H9 (cell line): ENCODE measurements at regions not wholly inside any gene's neighbourhood (a gene's known extent, or its start where the extent isn't known, plus 50 kb on each side); places are given as distances from the start of the nearest gene placed in this dataset.

ENCODE experiments used
- DNase-seq: peaks from one replicate; pipeline ENCODE4 v3.0.0-alpha.2; 2017
- H2AFZ ChIP-seq: one replicate; pipeline ENCODE4 v1.6.1; 2013; ENCODE audit warnings: mild to moderate bottlenecking, low read length, control low read depth, moderate library complexity
- H2AK5ac ChIP-seq: 2 replicates; pipeline ENCODE4 v1.6.1; 2013; ENCODE audit warnings: low read length, control low read depth, mixed read lengths; ENCODE audit not compliant: insufficient read length
- H2BK120ac ChIP-seq: one replicate; pipeline ENCODE4 v1.6.1; 2013; ENCODE audit warnings: low read depth, mild to moderate bottlenecking, low read length, control low read depth, inconsistent platforms; ENCODE audit not compliant: poor library complexity, severe bottlenecking
- H2BK12ac ChIP-seq: 2 replicates; pipeline ENCODE4 v1.6.1; 2013; ENCODE audit warnings: low read length, control low read depth, mixed read lengths, low read depth; ENCODE audit not compliant: insufficient read length
- H2BK15ac ChIP-seq: 2 replicates; pipeline ENCODE4 v1.6.1; 2013; ENCODE audit warnings: low read depth, low read length, control low read depth
- H2BK20ac ChIP-seq: one replicate; pipeline ENCODE4 v1.6.1; 2013; ENCODE audit warnings: low read depth, mild to moderate bottlenecking, low read length, control low read depth, inconsistent platforms; ENCODE audit not compliant: poor library complexity, severe bottlenecking
- H2BK5ac ChIP-seq: 2 replicates; pipeline ENCODE4 v1.6.1; 2013; ENCODE audit warnings: low read length, control low read depth, mixed read lengths; ENCODE audit not compliant: insufficient read length
- H3K14ac ChIP-seq: 2 replicates; pipeline ENCODE4 v1.6.1; 2013; ENCODE audit warnings: low read length, control low read depth; ENCODE audit not compliant: insufficient read depth
- H3K18ac ChIP-seq: 2 replicates; pipeline ENCODE4 v1.6.1; 2013; ENCODE audit warnings: low read depth, mild to moderate bottlenecking, mixed read lengths, low read length, control low read depth; ENCODE audit not compliant: insufficient read length
- H3K23ac ChIP-seq: 2 replicates; pipeline ENCODE4 v1.6.1; 2013; ENCODE audit warnings: low read length, control low read depth, mixed read lengths, low read depth; ENCODE audit not compliant: insufficient read length
- H3K23me2 ChIP-seq: 2 replicates; pipeline ENCODE4 v1.6.1; 2013; ENCODE audit warnings: low read depth, mild to moderate bottlenecking, mixed read lengths, low read length, control low read depth; ENCODE audit not compliant: insufficient read length, poor library complexity, severe bottlenecking
- H3K27ac ChIP-seq: 2 replicates; pipeline ENCODE4 v1.5.1; 2013; ENCODE audit warnings: low read length, control low read depth, mixed read lengths, low read depth; ENCODE audit not compliant: insufficient read length
- H3K27me3 ChIP-seq: 2 replicates; pipeline ENCODE4 v1.6.1; 2013; ENCODE audit warnings: low read length, control low read depth, inconsistent platforms; ENCODE audit not compliant: insufficient read depth
- H3K4ac ChIP-seq: 2 replicates; pipeline ENCODE4 v1.6.1; 2013; ENCODE audit warnings: low read depth, mild to moderate bottlenecking, control low read depth, inconsistent platforms, low read length, moderate library complexity
- H3K4me1 ChIP-seq: 2 replicates; pipeline ENCODE4 v1.6.1; 2013; ENCODE audit warnings: low read length, control low read depth, inconsistent platforms; ENCODE audit not compliant: insufficient read depth
- H3K4me2 ChIP-seq: 2 replicates; pipeline ENCODE4 v1.6.1; 2013; ENCODE audit warnings: low read length, control low read depth, mixed read lengths; ENCODE audit not compliant: insufficient read length, insufficient read depth
- H3K56ac ChIP-seq: 2 replicates; pipeline ENCODE4 v1.6.1; 2013; ENCODE audit warnings: low read depth, mild to moderate bottlenecking, mixed read lengths, low read length, control low read depth; ENCODE audit not compliant: insufficient read length
- H3K79me1 ChIP-seq: 2 replicates; pipeline ENCODE4 v1.6.1; 2013; ENCODE audit warnings: low read depth, mild to moderate bottlenecking, moderate library complexity, low read length, control low read depth, inconsistent platforms; ENCODE audit not compliant: insufficient read depth, poor library complexity, severe bottlenecking
- H3K79me2 ChIP-seq: 2 replicates; pipeline ENCODE4 v1.6.1; 2013; ENCODE audit warnings: low read length, control low read depth, inconsistent platforms; ENCODE audit not compliant: insufficient read depth
- H3K9ac ChIP-seq: 2 replicates; pipeline ENCODE4 v1.6.1; 2013; ENCODE audit warnings: low read length, control low read depth, mixed read lengths; ENCODE audit not compliant: insufficient read length; ENCODE audit errors: extremely low read depth
- H3K9me3 ChIP-seq: one replicate; pipeline ENCODE4 v1.6.1; 2013; ENCODE audit warnings: low read depth, low read length, inconsistent platforms; ENCODE audit not compliant: control insufficient read depth
- H3T11ph ChIP-seq: one replicate; pipeline ENCODE4 v1.6.1; 2013; ENCODE audit warnings: mild to moderate bottlenecking, low read length, control low read depth, inconsistent platforms
- H4K20me1 ChIP-seq: one replicate; pipeline ENCODE4 v1.6.1; 2013; ENCODE audit not compliant: control insufficient read depth, insufficient read length, insufficient read depth
- H4K5ac ChIP-seq: 2 replicates; pipeline ENCODE4 v1.6.1; 2013; ENCODE audit warnings: low read depth, mild to moderate bottlenecking, mixed read lengths, low read length, control low read depth; ENCODE audit not compliant: insufficient read length
- H4K8ac ChIP-seq: replicated peaks from 2 replicates; pipeline ENCODE4 v1.6.1; 2013; ENCODE audit warnings: low read length, control low read depth, mixed read lengths, low read depth; ENCODE audit not compliant: insufficient read length
- H4K91ac ChIP-seq: 2 replicates; pipeline ENCODE4 v1.6.1; 2013; ENCODE audit warnings: low read depth, mild to moderate bottlenecking, moderate library complexity, mixed read lengths, low read length, control low read depth; ENCODE audit not compliant: insufficient read length
- H3K27ac Mint-ChIP-seq, 3 experiments: 2 replicates in 2 of 3; 3 replicates in 1 of 3; pipeline ENCODE4 v1.8.0; 2020 to 2021; ENCODE audit warnings: mixed read lengths in 3 of 3, mild to moderate bottlenecking in 1 of 3, moderate library complexity in 1 of 3
- H3K27me3 Mint-ChIP-seq: 2 replicates; pipeline ENCODE4 v1.8.0; 2021; ENCODE audit warnings: low read depth, mild to moderate bottlenecking, moderate library complexity, mixed read lengths
- H3K36me3 Mint-ChIP-seq, 3 experiments: 2 replicates in 2 of 3; 3 replicates in 1 of 3; pipeline ENCODE4 v1.8.0; 2020 to 2021; ENCODE audit warnings: low read depth in 3 of 3, mixed read lengths in 3 of 3; ENCODE audit not compliant: insufficient read depth in 1 of 3
- H3K4me1 Mint-ChIP-seq, 2 experiments: 2 replicates each; pipeline ENCODE4 v1.8.0; 2020; ENCODE audit warnings: mixed read lengths in 2 of 2
- H3K4me3 Mint-ChIP-seq, 2 experiments: 2 replicates in 1 of 2; 3 replicates in 1 of 2; pipeline ENCODE4 v1.8.0; 2020 to 2021; ENCODE audit warnings: mild to moderate bottlenecking in 2 of 2, mixed read lengths in 2 of 2, moderate library complexity in 1 of 2
- H3K9me3 Mint-ChIP-seq, 2 experiments: 2 replicates in 1 of 2; 3 replicates in 1 of 2; pipeline ENCODE4 v1.8.0; 2020; ENCODE audit warnings: mild to moderate bottlenecking in 2 of 2, mixed read lengths in 2 of 2, moderate library complexity in 1 of 2
- CTCF ChIP-seq: fragments of 200-600 bp; sonication (generic); conservative IDR thresholded peaks from 3 replicates; pipeline ENCODE4 v1.8.0; 2021; ENCODE audit warnings: antibody characterized with exemption, mild to moderate bottlenecking
- WGBS: extraction: QIAGEN DNeasy Blood & Tissue Kit; methylation state at CpG from one replicate; pipeline ENCODE4 v1.1.7; 2013; ENCODE audit warnings: missing lambda C conversion rate, low lambda C conversion rate, mixed read lengths; ENCODE audit not compliant: insufficient read length; ENCODE audit errors: extremely low coverage; 5-methylcytosine and 5-hydroxymethylcytosine counted together

DNA sequence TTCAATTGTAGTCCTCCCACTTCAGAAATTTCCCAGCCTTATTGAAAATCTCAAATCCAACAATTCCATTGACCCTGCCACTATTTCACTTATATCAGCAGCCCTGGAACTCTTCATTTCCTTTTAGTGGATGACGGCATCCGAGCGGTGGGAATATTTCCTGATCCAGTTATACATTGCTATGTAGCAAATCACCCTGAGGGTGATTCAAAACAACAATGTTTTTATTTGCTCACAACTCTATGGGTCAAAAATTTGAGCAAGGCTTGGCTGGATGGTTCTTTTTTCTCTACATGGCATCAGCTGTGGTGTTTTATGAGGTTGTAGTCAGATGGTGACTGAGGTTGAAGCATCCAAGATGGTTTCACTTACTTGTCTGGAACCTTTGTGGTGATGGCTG is 70.5 kb downstream of the CHST2 start:
- H3K27me3 ChIP-seq: no peaks in the 10 kb centered on the region
- H3K4me1 ChIP-seq: no peaks in the 10 kb centered on the region
- H2AK5ac ChIP-seq: no peak overlapping the region
- H3K27ac ChIP-seq: no peak overlapping the region
- H2BK12ac ChIP-seq: no peak overlapping the region
- no peaks in the 10 kb centered on the region for H3K4me1 Mint-ChIP-seq
- no peaks in the 10 kb centered on the region; the same call in 1 of the 2 replicates for H3K27me3 Mint-ChIP-seq
- H3K79me2 ChIP-seq: no peaks in the 10 kb centered on the region
- H3K4me3 Mint-ChIP-seq: no peak overlapping the region
- no peaks in the 10 kb centered on the region for H3K23me2 ChIP-seq
- no peak overlapping the region for H4K91ac ChIP-seq
- H3K9me3 ChIP-seq: no peaks in the 10 kb centered on the region
- H2BK15ac ChIP-seq: no peak overlapping the region
- no peak overlapping the region for H3K56ac ChIP-seq
- H4K5ac ChIP-seq: no peak overlapping the region
- no peak overlapping the region for H2BK5ac ChIP-seq
- no peak overlapping the region for H3K4me2 ChIP-seq
- H3K79me1 ChIP-seq: no peaks in the 10 kb centered on the region
- H3K9ac ChIP-seq: no peak overlapping the region
- peaks cover 0 to 2% of the 10 kb centered on the region in 2 experiments; a peak in 1 of 5 replicates for H3K9me3 Mint-ChIP-seq
- H4K20me1 ChIP-seq: no peaks in the 10 kb centered on the region
- no peaks in the 10 kb centered on the region; a peak in 1 of 7 replicates for H3K36me3 Mint-ChIP-seq
- WGBS: no CpG with 5 or more reads among the region's 3 CpGs
- H2AFZ ChIP-seq: no peak overlapping the region
- no peak overlapping the region for H3T11ph ChIP-seq
- no peak overlapping the region for H2BK20ac ChIP-seq
- no peak overlapping the region for H4K8ac ChIP-seq
- no peak overlapping the region for H3K4ac ChIP-seq
- no peak overlapping the region for H3K18ac ChIP-seq
- H2BK120ac ChIP-seq: no peak overlapping the region
- TF ChIP-seq CTCF: no peak
- H3K23ac ChIP-seq: no peak overlapping the region
- H3K27ac Mint-ChIP-seq: no peak overlapping the region
- no peak overlapping the region for H3K14ac ChIP-seq
- no peak for DNase-seq
